C1 segment of cervical spinal cord (tissue), 14 donors: ENCODE measurements at regions not wholly inside any gene's neighbourhood (a gene's known extent, or its start where the extent isn't known, plus 50 kb on each side); places are given as distances from the start of the nearest gene placed in this dataset.

Experiments
- DNase-seq, 14 donors: peaks; one replicate each; lab custom pipeline; 2025; lab: John Stamatoyannopoulos, UW

GRCh38 chr7:33754933-33755928, 150.1 kb upstream of the BMPER start:
- no peak for DNase-seq

GRCh38 chr7:33757050-33757449, 148.3 kb upstream of the BMPER start:
- DNase-seq, result no peak

- DNase-seq, result peak in 2 of 14 donors; percentile 4 to 39
Observed at GRCh38 chr7:33757563-33758165, 147.7 kb upstream of the BMPER start.

GRCh38 chr7:33760146-33760545, 145.2 kb upstream of the BMPER start:
- no peak for DNase-seq

GRCh38 chr7:33760834-33761233, 144.5 kb upstream of the BMPER start:
- no peak for DNase-seq

GRCh38 chr7:33761449-33762080, 143.8 kb upstream of the BMPER start:
- no peak for DNase-seq

GRCh38 chr7:33762151-33762910, 143.0 kb upstream of the BMPER start:
- no peak for DNase-seq

GRCh38 chr7:33762911-33763306, 142.4 kb upstream of the BMPER start:
- DNase-seq, result no peak

- no peak for DNase-seq
Observed at GRCh38 chr7:33764752-33765451, 140.4 kb upstream of the BMPER start.

- DNase-seq, result no peak
Observed at GRCh38 chr7:33766405-33766804, 138.9 kb upstream of the BMPER start.

GRCh38 chr7:33769930-33770329, 135.4 kb upstream of the BMPER start:
- DNase-seq, result no peak

GRCh38 chr7:33770576-33770975, 134.8 kb upstream of the BMPER start:
- no peak for DNase-seq

GRCh38 chr7:33771422-33771821, 133.9 kb upstream of the BMPER start:
- DNase-seq, result no peak

GRCh38 chr7:33773053-33773452, 132.3 kb upstream of the BMPER start:
- no peak for DNase-seq

GRCh38 chr7:33774762-33775523, 130.4 kb upstream of the BMPER start:
- DNase-seq, result peak in 1 of 14 donors; percentile 24

- no peak for DNase-seq
Observed at GRCh38 chr7:33775790-33776189, 129.5 kb upstream of the BMPER start.

- DNase-seq, result no peak
Observed at GRCh38 chr7:33776788-33777187, 128.6 kb upstream of the BMPER start.

GRCh38 chr7:33778195-33778594, 127.1 kb upstream of the BMPER start:
- no peak for DNase-seq

GRCh38 chr7:33779216-33779615, 126.1 kb upstream of the BMPER start:
- DNase-seq, result no peak

- no peak for DNase-seq
Observed at GRCh38 chr7:33781167-33781566, 124.2 kb upstream of the BMPER start.
